ENCODE measurements at regions not wholly inside any gene's neighbourhood (a gene's known extent, or its start where the extent isn't known, plus 50 kb on each side); places are given as distances from the start of the nearest gene placed in this dataset.

DNA sequence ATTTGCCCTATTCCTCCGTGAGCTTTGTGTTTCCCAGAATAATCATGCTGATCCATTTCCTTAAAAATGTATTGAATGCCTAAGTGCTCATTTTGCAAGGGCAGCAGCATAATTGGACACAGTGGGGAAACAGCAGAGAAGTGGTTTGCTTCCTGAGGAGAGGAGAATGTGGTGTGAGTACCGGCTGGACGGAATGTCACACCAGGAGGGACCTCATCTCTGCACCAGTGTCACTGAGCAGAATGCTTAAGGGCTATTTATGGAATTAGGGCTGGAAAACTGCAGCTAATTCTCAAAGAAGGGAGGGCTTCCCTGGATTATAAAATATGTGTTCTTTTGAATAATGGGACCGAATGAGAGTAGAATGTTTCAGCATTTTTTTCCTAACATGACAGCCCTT is 1100.6 kb upstream of the RBFOX1 start (continued):
- TF ChIP-seq SCRT1 (tag by site-specific recombination; IDR thresholded peaks at IDR 0.05; ENCODE audit: borderline replicate concordance) = no peak
- TF ChIP-seq ZNF335 (tag by site-specific recombination; conservative IDR thresholded peaks at IDR 0.05) = no peak
- no peak for TF ChIP-seq ZNF560 (tag by site-specific recombination; IDR thresholded peaks at IDR 0.05; ENCODE audit: borderline replicate concordance)
- TF ChIP-seq KLF8 (tag by site-specific recombination; IDR thresholded peaks at IDR 0.05) = no peak
- no peak for TF ChIP-seq ZNF561 (tag by site-specific recombination; IDR thresholded peaks at IDR 0.05; ENCODE audit: borderline replicate concordance)
- TF ChIP-seq ZNF596 (tag by site-specific recombination; IDR thresholded peaks at IDR 0.05) = no peak

DNA sequence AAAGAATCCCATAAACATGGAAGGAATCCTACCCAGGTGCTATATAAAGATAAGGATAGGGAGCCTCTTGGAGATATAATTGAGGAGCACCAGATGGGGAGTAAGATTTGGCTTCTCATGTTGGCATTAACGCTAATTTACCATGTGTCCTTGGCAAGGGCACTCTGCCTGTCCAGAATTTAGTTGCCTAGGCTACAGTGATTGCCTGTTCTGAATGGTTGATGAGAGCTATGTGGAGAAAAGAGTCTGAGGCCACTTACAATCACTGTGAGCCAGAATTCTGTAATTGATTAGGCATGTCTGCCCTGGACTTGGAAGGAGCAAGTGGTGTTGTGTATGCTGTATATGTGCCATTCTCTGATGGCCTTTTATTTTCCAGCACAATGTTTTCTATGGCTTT is 1101.2 kb upstream of the RBFOX1 start:
- Histone ChIP-seq H3K27ac (ENCODE audit: extremely low read depth, low read depth, low read length) (no peak overlapping the region), H3K9me3 (ENCODE audit: control insufficient read depth, insufficient read depth, low read depth, low read length) (no peaks in the 10 kb centered on the region), H3K4me1 (ENCODE audit: control insufficient read depth, insufficient read depth, low read length) (no peaks in the 10 kb centered on the region), H3K36me3 (ENCODE audit: control insufficient read depth in 2 of 2, insufficient read depth in 1 of 2, low read length in 2 of 2) (no peaks in the 10 kb centered on the region), H3K4me3 (ENCODE audit: low read depth, low read length) (no peak overlapping the region)
- TF ChIP-seq ZNF157 (tag by site-specific recombination; IDR thresholded peaks at IDR 0.05) (no peak), SP3 (tag by site-specific recombination; IDR thresholded peaks at IDR 0.05) (no peak), MEIS1 (CRISPR knock-in tag; IDR thresholded peaks at IDR 0.05; ENCODE audit: borderline replicate concordance) (no peak), ZNF776 (tag by site-specific recombination; IDR thresholded peaks at IDR 0.05; ENCODE audit: borderline replicate concordance) (no peak), ZBTB10 (tag by site-specific recombination; IDR thresholded peaks at IDR 0.05) (no peak), ZNF324 (tag by site-specific recombination; IDR thresholded peaks at IDR 0.05) (no peak), ZNF23 (tag by site-specific recombination; IDR thresholded peaks at IDR 0.05; ENCODE audit: borderline replicate concordance) (no peak), ZBTB21 (tag by site-specific recombination; IDR thresholded peaks at IDR 0.05) (no peak), ZFP69B (tag by site-specific recombination; IDR thresholded peaks at IDR 0.05) (no peak), ZNF274 (IDR thresholded peaks at IDR 0.05; ENCODE audit: low read length) (no peak), ZNF274 (tag by site-specific recombination; IDR thresholded peaks at IDR 0.05; ENCODE audit: borderline replicate concordance) (no peak), KLF9 (tag by site-specific recombination; IDR thresholded peaks at IDR 0.05; ENCODE audit: low read depth) (no peak), ZNF529 (tag by site-specific recombination; IDR thresholded peaks at IDR 0.05; ENCODE audit: insufficient replicate concordance) (no peak), GLIS1 (tag by site-specific recombination; IDR thresholded peaks at IDR 0.05) (no peak), KLF8 (tag by site-specific recombination; IDR thresholded peaks at IDR 0.05) (no peak), ZNF155 (tag by site-specific recombination; IDR thresholded peaks at IDR 0.05) (no peak)
- TF ChIP-seq, protein P1, sequence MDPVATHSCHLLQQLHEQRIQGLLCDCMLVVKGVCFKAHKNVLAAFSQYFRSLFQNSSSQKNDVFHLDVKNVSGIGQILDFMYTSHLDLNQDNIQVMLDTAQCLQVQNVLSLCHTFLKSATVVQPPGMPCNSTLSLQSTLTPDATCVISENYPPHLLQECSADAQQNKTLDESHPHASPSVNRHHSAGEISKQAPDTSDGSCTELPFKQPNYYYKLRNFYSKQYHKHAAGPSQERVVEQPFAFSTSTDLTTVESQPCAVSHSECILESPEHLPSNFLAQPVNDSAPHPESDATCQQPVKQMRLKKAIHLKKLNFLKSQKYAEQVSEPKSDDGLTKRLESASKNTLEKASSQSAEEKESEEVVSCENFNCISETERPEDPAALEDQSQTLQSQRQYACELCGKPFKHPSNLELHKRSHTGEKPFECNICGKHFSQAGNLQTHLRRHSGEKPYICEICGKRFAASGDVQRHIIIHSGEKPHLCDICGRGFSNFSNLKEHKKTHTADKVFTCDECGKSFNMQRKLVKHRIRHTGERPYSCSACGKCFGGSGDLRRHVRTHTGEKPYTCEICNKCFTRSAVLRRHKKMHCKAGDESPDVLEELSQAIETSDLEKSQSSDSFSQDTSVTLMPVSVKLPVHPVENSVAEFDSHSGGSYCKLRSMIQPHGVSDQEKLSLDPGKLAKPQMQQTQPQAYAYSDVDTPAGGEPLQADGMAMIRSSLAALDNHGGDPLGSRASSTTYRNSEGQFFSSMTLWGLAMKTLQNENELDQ (tag by site-specific recombination; IDR thresholded peaks at IDR 0.05; ENCODE audit: low read depth) = no peak
- TF ChIP-seq, protein P2, sequence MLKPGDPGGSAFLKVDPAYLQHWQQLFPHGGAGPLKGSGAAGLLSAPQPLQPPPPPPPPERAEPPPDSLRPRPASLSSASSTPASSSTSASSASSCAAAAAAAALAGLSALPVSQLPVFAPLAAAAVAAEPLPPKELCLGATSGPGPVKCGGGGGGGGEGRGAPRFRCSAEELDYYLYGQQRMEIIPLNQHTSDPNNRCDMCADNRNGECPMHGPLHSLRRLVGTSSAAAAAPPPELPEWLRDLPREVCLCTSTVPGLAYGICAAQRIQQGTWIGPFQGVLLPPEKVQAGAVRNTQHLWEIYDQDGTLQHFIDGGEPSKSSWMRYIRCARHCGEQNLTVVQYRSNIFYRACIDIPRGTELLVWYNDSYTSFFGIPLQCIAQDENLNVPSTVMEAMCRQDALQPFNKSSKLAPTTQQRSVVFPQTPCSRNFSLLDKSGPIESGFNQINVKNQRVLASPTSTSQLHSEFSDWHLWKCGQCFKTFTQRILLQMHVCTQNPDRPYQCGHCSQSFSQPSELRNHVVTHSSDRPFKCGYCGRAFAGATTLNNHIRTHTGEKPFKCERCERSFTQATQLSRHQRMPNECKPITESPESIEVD (tag by site-specific recombination; IDR thresholded peaks at IDR 0.05) = no peak
- TF ChIP-seq, protein P3, sequence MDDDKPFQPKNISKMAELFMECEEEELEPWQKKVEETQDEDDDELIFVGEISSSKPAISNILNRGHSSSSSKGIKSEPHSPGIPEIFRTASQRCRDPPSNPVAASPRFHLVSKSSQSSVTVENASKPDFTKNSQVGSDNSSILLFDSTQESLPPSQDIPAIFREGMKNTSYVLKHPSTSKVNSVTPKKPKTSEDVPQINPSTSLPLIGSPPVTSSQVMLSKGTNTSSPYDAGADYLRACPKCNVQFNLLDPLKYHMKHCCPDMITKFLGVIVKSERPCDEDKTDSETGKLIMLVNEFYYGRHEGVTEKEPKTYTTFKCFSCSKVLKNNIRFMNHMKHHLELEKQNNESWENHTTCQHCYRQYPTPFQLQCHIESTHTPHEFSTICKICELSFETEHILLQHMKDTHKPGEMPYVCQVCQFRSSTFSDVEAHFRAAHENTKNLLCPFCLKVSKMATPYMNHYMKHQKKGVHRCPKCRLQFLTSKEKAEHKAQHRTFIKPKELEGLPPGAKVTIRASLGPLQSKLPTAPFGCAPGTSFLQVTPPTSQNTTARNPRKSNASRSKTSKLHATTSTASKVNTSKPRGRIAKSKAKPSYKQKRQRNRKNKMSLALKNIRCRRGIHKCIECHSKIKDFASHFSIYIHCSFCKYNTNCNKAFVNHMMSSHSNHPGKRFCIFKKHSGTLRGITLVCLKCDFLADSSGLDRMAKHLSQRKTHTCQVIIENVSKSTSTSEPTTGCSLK (tag by site-specific recombination; IDR thresholded peaks at IDR 0.05) = no peak
- ChIA-PET CTCF (no interaction called here), POLR2A (no interaction called here)

Measured in HEK293 (cell line).